ENCODE measurements at regions not wholly inside any gene's neighbourhood (a gene's known extent, or its start where the extent isn't known, plus 50 kb on each side); places are given as distances from the start of the nearest gene placed in this dataset.

DNA sequence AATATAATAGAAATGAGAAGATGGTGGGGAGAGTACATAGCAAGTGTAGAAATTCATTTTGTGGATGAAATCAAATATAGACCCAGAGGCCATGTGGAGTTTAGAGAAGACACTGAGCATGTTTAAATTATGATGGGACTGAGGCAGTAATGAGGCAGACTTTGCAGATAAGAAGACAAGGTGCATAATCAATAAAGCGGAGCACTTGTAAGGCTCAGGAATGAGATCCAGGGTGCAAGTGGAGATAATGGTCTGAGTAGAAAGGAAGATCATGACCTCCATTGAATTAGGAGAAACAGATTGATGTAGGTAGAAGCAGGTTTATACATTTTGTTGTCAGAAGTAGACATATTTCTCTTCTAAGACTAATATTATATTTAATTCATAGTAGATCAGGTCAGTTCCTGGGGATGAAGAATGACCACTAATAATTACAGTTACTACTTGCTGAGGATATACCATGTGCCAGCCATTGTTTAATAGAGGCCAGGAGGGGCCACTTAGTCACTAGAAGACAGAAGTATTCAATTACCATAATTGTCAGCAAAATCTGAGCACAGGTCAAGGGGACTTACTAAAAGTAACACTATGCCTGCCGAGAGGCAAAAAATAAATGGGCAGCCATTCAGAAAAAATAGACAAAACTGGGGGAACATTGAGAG, 479.8 kb downstream of the DNAH5 start:
- no peaks in the 10 kb centered on the region for H3K9me3 ChIP-seq (ENCODE audit: insufficient read depth in 2 of 2, low read depth in 1 of 2, low read length in 1 of 2)
- no peak overlapping the region for H2AK5ac ChIP-seq (ENCODE audit: low read depth, low read length)
- POLR2A ChIA-PET (ENCODE audit: partially characterized antibody): no interaction called here
- CTCF ChIA-PET (ENCODE audit: partially characterized antibody): interaction anchor here (0.6 to 1.4 kb wide), 2 partner anchors 15 to 514 kb away, joined by 4 read pairs; no protein-coding TSS in a partner anchor
- H3K56ac ChIP-seq (replicated peaks; ENCODE audit: insufficient read length, low read depth, low read length): no peak overlapping the region
- no peaks in the 10 kb centered on the region for H4K20me1 ChIP-seq (replicated peaks in 1 of 2; ENCODE audit: control insufficient read depth in 1 of 2, insufficient read depth in 2 of 2, low read length in 2 of 2)
- H3K4ac ChIP-seq (replicated peaks; ENCODE audit: insufficient read length, low read depth, low read length): no peak overlapping the region
- H2BK20ac ChIP-seq (ENCODE audit: low read length): no peak overlapping the region
- H2BK15ac ChIP-seq (ENCODE audit: low read length): no peak overlapping the region
- no peaks in the 10 kb centered on the region for H3K4me1 ChIP-seq (replicated peaks in 1 of 4; ENCODE audit: control insufficient read depth in 3 of 4, insufficient read depth in 4 of 4, low read length in 3 of 4)
- no peaks in the 10 kb centered on the region for H3K79me2 ChIP-seq (ENCODE audit: control insufficient read depth in 1 of 2, insufficient read depth in 2 of 2, low read length in 2 of 2)
- no peak overlapping the region for H3K14ac ChIP-seq (ENCODE audit: insufficient read length)
- no peak overlapping the region for H3K4me3 ChIP-seq (ENCODE audit: extremely low read depth in 1 of 4, insufficient read depth in 2 of 4, low read depth in 3 of 4, low read length in 4 of 4)
- FAIRE-seq: no peak
- H4K8ac ChIP-seq (ENCODE audit: extremely low read depth, insufficient read depth, low read length): no peak overlapping the region
- H4K5ac ChIP-seq (ENCODE audit: insufficient read length, low read depth, low read length): no peak overlapping the region
- H2BK12ac ChIP-seq (ENCODE audit: low read depth, low read length): no peak overlapping the region
- H3K18ac ChIP-seq (ENCODE audit: extremely low read depth, low read length): no peak overlapping the region
- no peak overlapping the region for H3K4me2 ChIP-seq (ENCODE audit: insufficient read depth in 1 of 2, low read depth in 2 of 2, low read length in 2 of 2)
- no peak overlapping the region for H4K91ac ChIP-seq (replicated peaks; ENCODE audit: insufficient read length, low read length)
- no peak overlapping the region for H3K23ac ChIP-seq (ENCODE audit: insufficient read length)
- no peaks in the 10 kb centered on the region for H3K36me3 ChIP-seq (ENCODE audit: control insufficient read depth in 2 of 4, insufficient read depth in 4 of 4, low read length in 3 of 4)
- H2AFZ ChIP-seq (ENCODE audit: low read length): no peak overlapping the region
- no peak overlapping the region for H3K27ac ChIP-seq (ENCODE audit: low read depth, low read length)
- H3K79me1 ChIP-seq (ENCODE audit: low read depth, low read length): no peaks in the 10 kb centered on the region
- DNase-seq (ENCODE audit: low read depth in 1 of 2, low spot score in 2 of 2): no peak
- 94% methylated on average over 2 of the region's 2 CpGs; no CpG with 5 or more reads in 1 of the 2 experiments for WGBS, 2 experiments (ENCODE audit: extremely low coverage in 1 of 2, insufficient coverage in 1 of 2, insufficient read length in 1 of 2, insufficient replicate concordance in 2 of 2, low coverage in 1 of 2, low lambda C conversion rate in 2 of 2, missing lambda C conversion rate in 1 of 2)
- no peak overlapping the region for H3K9ac ChIP-seq (replicated peaks in 1 of 4; ENCODE audit: extremely low read depth in 1 of 4, low read depth in 3 of 4, low read length in 3 of 4)
- no peak overlapping the region for H2BK120ac ChIP-seq (replicated peaks; ENCODE audit: low read depth, low read length)
- peaks cover 0 to 1% (median 0%) of the 10 kb centered on the region in 4 experiments; a peak in 1 of 7 replicates for H3K27me3 ChIP-seq (replicated peaks in 1 of 4; ENCODE audit: control insufficient read depth in 3 of 4, extremely low read depth in 1 of 4, insufficient read depth in 3 of 4, low read length in 3 of 4)
- H2BK5ac ChIP-seq (ENCODE audit: low read depth, low read length): no peak overlapping the region
- no peaks in the 10 kb centered on the region for H3K23me2 ChIP-seq (ENCODE audit: low read depth, low read length)
- TF ChIP-seq RNF2 (IDR thresholded peaks at IDR 0.05; ENCODE audit: borderline replicate concordance, low read depth, low read length, missing control alignments, poor library complexity, severe bottlenecking) (no peak), EGR1 (IDR thresholded peaks at IDR 0.05; ENCODE audit: borderline replicate concordance, low read depth, low read length) (no peak), KDM5A (IDR thresholded peaks at IDR 0.05; ENCODE audit: low read length) (no peak), TCF12 (IDR thresholded peaks at IDR 0.05; ENCODE audit: low read depth, low read length) (no peak), SIX5 (IDR thresholded peaks at IDR 0.05; ENCODE audit: low read depth, low read length) (no peak), RXRA (IDR thresholded peaks at IDR 0.05; ENCODE audit: insufficient read depth, low read depth, low read length) (no peak), KDM1A (IDR thresholded peaks at IDR 0.05; ENCODE audit: borderline replicate concordance, low read length) (no peak), GABPA (IDR thresholded peaks at IDR 0.05; ENCODE audit: borderline replicate concordance, insufficient read depth, low read length) (no peak), POLR2A (IDR thresholded peaks at IDR 0.05; ENCODE audit: control extremely low read depth in 1 of 2, low read depth in 2 of 2, low read length in 2 of 2) (no peak), SUZ12 (IDR thresholded peaks at IDR 0.05; ENCODE audit: low read length) (no peak), BCL11A (IDR thresholded peaks at IDR 0.05; ENCODE audit: low read depth in 2 of 2, low read length in 2 of 2) (no peak), TAF1 (IDR thresholded peaks at IDR 0.05; ENCODE audit: low read depth, low read length) (no peak), TAF7 (optimal IDR thresholded peaks at IDR 0.05; ENCODE audit: borderline replicate concordance, low read depth, low read length) (no peak)
- TF ChIP-seq, protein P1, sequence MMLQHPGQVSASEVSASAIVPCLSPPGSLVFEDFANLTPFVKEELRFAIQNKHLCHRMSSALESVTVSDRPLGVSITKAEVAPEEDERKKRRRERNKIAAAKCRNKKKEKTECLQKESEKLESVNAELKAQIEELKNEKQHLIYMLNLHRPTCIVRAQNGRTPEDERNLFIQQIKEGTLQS (IDR thresholded peaks at IDR 0.05; ENCODE audit: insufficient read depth, low read depth, low read length): no peak

Data from H1 (cell line).